Mesothelial cell of epicardium (in vitro differentiated cells): ENCODE measurements at regions not wholly inside any gene's neighbourhood (a gene's known extent, or its start where the extent isn't known, plus 50 kb on each side); places are given as distances from the start of the nearest gene placed in this dataset.
"Not testable (repeated sequence)": the region's sequence is repeated elsewhere in the genome, so short reads cannot be mapped to it uniquely, and the experiment has no call there.

Source experiments
- DNase-seq, 2 experiments: peaks; one replicate each; pipeline ENCODE4 v3.0.0; 2021; ENCODE audit warnings: low spot score in 2 of 2; ENCODE audit not compliant: unreplicated experiment in 2 of 2
- H3K27ac Mint-ChIP-seq: 2 replicates; pipeline ENCODE4 v1.8.0; 2021; ENCODE audit warnings: mixed read lengths
- H3K27me3 Mint-ChIP-seq: 2 replicates; pipeline ENCODE4 v1.8.0; 2021; ENCODE audit warnings: low read depth, mixed read lengths
- H3K36me3 Mint-ChIP-seq: 2 replicates; pipeline ENCODE4 v1.8.0; 2021; ENCODE audit warnings: mixed read lengths
- H3K4me1 Mint-ChIP-seq: 2 replicates; pipeline ENCODE4 v1.8.0; 2021; ENCODE audit warnings: mixed read lengths
- H3K4me3 Mint-ChIP-seq: 2 replicates; pipeline ENCODE4 v1.8.0; 2021; ENCODE audit warnings: mild to moderate bottlenecking, moderate library complexity, mixed read lengths
- H3K9me3 Mint-ChIP-seq: 2 replicates; pipeline ENCODE4 v1.8.0; 2021; ENCODE audit warnings: mixed read lengths
- TF ChIP-seq, protein P1 (sequence below): fragments of 200-600 bp; sonication (generic); IDR thresholded peaks from one replicate; pipeline ENCODE4 v1.5.0; 2021; ENCODE audit warnings: antibody characterized with exemption; ENCODE audit not compliant: unreplicated experiment

DNA sequence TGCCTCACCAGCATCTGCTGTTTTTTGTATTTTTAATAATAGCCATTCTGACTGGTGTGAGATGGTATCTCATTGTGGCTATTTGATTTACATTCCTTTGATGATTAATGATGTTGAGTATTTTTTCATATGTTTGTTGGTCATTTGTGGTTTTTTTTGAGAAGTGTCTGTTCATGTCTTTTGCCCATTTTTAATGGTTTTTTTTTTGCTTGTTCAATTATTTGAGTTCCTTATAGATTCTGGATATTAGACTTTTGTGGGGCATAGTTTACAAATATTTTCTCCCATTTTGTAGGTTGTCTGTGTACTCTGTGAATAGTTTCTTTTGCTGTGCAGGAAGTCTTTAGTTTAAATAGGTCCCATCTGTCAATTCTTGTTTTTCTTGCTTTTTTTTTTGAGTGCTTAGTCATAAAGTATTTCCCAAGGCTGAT is 148.1 kb downstream of the NPR3 start:
- Mint-ChIP-seq H3K9me3 (peaks cover 36% of the 10 kb centered on the region), H3K4me1 (no peaks in the 10 kb centered on the region), H3K27ac (no peak overlapping the region), H3K4me3 (no peak overlapping the region), H3K36me3 (peaks cover 8% of the 10 kb centered on the region), H3K27me3 (peaks cover 12% of the 10 kb centered on the region)
- no peak for DNase-seq
- TF ChIP-seq, protein P1, sequence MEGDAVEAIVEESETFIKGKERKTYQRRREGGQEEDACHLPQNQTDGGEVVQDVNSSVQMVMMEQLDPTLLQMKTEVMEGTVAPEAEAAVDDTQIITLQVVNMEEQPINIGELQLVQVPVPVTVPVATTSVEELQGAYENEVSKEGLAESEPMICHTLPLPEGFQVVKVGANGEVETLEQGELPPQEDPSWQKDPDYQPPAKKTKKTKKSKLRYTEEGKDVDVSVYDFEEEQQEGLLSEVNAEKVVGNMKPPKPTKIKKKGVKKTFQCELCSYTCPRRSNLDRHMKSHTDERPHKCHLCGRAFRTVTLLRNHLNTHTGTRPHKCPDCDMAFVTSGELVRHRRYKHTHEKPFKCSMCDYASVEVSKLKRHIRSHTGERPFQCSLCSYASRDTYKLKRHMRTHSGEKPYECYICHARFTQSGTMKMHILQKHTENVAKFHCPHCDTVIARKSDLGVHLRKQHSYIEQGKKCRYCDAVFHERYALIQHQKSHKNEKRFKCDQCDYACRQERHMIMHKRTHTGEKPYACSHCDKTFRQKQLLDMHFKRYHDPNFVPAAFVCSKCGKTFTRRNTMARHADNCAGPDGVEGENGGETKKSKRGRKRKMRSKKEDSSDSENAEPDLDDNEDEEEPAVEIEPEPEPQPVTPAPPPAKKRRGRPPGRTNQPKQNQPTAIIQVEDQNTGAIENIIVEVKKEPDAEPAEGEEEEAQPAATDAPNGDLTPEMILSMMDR: no peak

DNA sequence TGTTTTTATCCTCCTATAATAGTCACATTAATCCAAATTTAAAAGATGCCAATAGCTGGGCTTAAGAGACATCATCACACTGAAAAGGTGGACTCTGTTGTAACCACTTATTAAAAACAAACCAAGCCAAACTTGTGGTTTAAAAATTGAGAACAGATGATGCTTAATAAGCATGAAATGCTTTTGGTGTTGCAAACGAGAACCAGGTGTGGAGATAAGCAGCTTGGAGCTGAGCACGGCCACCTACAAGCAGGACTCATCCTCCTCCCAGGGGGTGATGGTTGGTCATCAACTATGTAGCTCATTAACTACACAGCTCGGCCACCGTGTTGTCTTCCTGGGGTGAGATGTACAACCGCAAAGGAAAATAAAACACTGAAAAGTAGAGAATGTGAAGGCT is 154.4 kb downstream of the NPR3 start:
- Mint-ChIP-seq H3K27ac (no peak overlapping the region), H3K27me3 (peaks cover 14% of the 10 kb centered on the region), H3K4me1 (peaks cover 4% of the 10 kb centered on the region), H3K4me3 (no peak overlapping the region), H3K9me3 (peaks cover 18% of the 10 kb centered on the region), H3K36me3 (no peaks in the 10 kb centered on the region)
- TF ChIP-seq, protein P1: no peak
- DNase-seq: no peak

DNA sequence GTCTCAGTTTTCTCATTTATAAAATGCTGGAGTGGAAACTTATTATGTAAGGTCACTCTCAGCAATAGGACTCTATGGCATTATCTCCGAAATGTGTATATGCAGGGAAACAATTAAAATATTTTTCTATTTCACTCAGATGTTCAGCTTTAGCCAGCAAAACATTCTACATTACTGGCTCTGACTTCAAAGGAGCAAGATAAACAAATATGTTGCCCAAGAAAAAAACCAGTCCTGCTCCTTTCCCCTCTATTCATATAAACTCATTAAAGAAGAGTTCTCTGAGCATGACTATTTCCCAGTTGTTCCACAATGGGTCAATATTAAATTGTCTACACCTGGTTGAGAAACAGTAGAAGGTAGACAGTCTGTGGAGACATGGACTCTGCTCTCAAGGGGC is 155.0 kb downstream of the NPR3 start:
- TF ChIP-seq, protein P1: no peak
- no peaks in the 10 kb centered on the region for H3K36me3 Mint-ChIP-seq
- peaks cover 12% of the 10 kb centered on the region for H3K9me3 Mint-ChIP-seq
- H3K27me3 Mint-ChIP-seq: peaks cover 12% of the 10 kb centered on the region
- H3K4me1 Mint-ChIP-seq: peaks cover 4% of the 10 kb centered on the region
- H3K27ac Mint-ChIP-seq: no peak overlapping the region
- no peak for DNase-seq
- H3K4me3 Mint-ChIP-seq: no peak overlapping the region

DNA sequence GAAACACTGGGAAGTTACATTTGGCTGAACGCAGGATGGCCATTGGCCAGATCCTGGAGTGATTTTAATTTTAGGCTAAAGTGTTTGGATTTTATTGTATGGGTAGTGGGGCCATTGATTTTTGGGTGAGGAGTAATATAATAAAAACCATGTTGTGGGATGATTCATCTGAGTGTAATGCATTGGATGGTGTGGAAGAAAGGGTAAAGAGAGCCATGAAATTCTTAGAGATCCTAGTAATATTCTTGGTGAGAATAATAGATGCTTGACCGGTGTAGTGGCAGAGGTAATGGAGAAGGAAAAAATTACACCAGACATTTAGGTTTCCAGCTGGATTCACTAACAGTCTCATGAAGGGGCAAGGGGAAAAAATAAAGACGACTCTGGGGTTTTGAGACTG is 158.1 kb downstream of the NPR3 start:
- DNase-seq: no peak
- Mint-ChIP-seq H3K4me1 (peaks cover 4% of the 10 kb centered on the region), H3K27ac (no peak overlapping the region), H3K9me3 (peaks cover 22% of the 10 kb centered on the region), H3K4me3 (no peak overlapping the region), H3K36me3 (no peaks in the 10 kb centered on the region), H3K27me3 (peaks cover 2% of the 10 kb centered on the region)
- TF ChIP-seq, protein P1: no peak

DNA sequence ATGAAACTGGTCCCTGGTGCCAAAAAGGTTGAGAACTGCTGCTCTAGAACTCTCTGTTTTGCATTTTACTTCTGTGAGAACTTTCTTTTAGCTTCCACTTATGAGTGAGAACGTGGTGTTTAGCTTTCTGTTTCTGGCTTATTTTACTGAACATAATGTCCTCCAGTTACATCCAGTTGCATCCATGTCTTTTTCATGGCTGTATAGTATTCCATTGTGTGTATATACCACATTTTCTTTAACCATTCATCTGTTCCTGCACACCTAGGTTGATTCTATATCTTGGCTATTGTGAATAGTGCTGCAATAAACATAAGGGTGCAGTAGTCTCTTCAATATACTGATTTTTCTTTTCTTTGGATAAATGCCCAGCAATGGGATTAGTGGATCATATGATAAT is 165.7 kb downstream of the NPR3 start:
- Mint-ChIP-seq H3K36me3 (no peaks in the 10 kb centered on the region), H3K4me3 (no peak overlapping the region), H3K27me3 (no peaks in the 10 kb centered on the region), H3K9me3 (peaks cover 39% of the 10 kb centered on the region), H3K27ac (no peak overlapping the region), H3K4me1 (no peaks in the 10 kb centered on the region)
- TF ChIP-seq, protein P1: no peak
- no peak for DNase-seq

DNA sequence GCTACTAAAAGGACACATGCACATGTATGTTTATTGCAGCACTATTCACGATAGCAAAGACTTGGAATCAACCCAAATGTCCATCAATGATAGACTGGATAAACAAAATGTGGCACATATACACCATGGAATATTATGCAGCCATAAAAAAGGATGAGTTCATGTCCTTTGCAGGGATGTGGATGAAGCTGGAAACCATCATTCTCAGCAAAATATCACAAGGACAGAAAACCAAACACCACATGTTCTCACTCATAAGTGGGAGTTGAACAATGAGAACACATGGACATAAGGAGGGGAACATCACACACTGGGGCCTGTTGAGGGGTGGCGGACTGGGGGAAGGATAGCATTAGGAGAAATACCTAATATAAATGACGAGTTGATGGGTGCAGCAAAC is 168.2 kb downstream of the NPR3 start:
- peaks cover 48% of the 10 kb centered on the region for H3K9me3 Mint-ChIP-seq
- not testable (repeated sequence) for H3K4me1 Mint-ChIP-seq, H3K36me3 Mint-ChIP-seq, DNase-seq, H3K27ac Mint-ChIP-seq, H3K4me3 Mint-ChIP-seq, H3K27me3 Mint-ChIP-seq
